Embryonic facial prominence (tissue), 1 donor: ENCODE measurements at regions not wholly inside any gene's neighbourhood (a gene's known extent, or its start where the extent isn't known, plus 50 kb on each side); places are given as distances from the start of the nearest gene placed in this dataset.

Source experiments
- DNase-seq: peaks from one replicate; pipeline ENCODE4 v3.0.0-alpha.2; 2016; ENCODE audit errors: extremely low spot score

GRCh38 chr22:48340727-48341709, 1486.7 kb downstream of the BRD1 start:
- no peak for DNase-seq

- DNase-seq = no peak
Observed at GRCh38 chr22:48340191-48340590, 1487.5 kb downstream of the BRD1 start.

- DNase-seq = no peak
Observed at GRCh38 chr22:48338793-48339705, 1488.6 kb downstream of the BRD1 start.

GRCh38 chr22:48337957-48338792, 1489.5 kb downstream of the BRD1 start:
- no peak for DNase-seq

- no peak for DNase-seq
Observed at GRCh38 chr22:48336339-48337060, 1491.2 kb downstream of the BRD1 start.

- no peak for DNase-seq
Observed at GRCh38 chr22:48335442-48336139, 1492.1 kb downstream of the BRD1 start.

- no peak for DNase-seq
Observed at GRCh38 chr22:48334971-48335370, 1492.7 kb downstream of the BRD1 start.

GRCh38 chr22:48333816-48334735, 1493.6 kb downstream of the BRD1 start:
- DNase-seq = no peak

- no peak for DNase-seq
Observed at GRCh38 chr22:48333323-48333763, 1494.3 kb downstream of the BRD1 start.

- no peak for DNase-seq
Observed at GRCh38 chr22:48332438-48333322, 1495.0 kb downstream of the BRD1 start.

- no peak for DNase-seq
Observed at GRCh38 chr22:48331691-48332220, 1495.9 kb downstream of the BRD1 start.

GRCh38 chr22:48331266-48331665, 1496.4 kb downstream of the BRD1 start:
- DNase-seq = no peak

GRCh38 chr22:48327721-48328120, 1500.0 kb downstream of the BRD1 start:
- no peak for DNase-seq

- DNase-seq = no peak
Observed at GRCh38 chr22:48323746-48324145, 1503.9 kb downstream of the BRD1 start.

GRCh38 chr22:48322907-48323306, 1504.8 kb downstream of the BRD1 start:
- no peak for DNase-seq

- DNase-seq = no peak
Observed at GRCh38 chr22:48321986-48322545, 1505.6 kb downstream of the BRD1 start.

GRCh38 chr22:48320683-48321451, 1506.8 kb downstream of the BRD1 start:
- no peak for DNase-seq
